ENCODE measurements at regions not wholly inside any gene's neighbourhood (a gene's known extent, or its start where the extent isn't known, plus 50 kb on each side); places are given as distances from the start of the nearest gene placed in this dataset.

- DNase-seq (ENCODE audit: low spot score in 2 of 2) (peak in 1 of 2 donors; percentile 20), ATAC-seq (ENCODE audit: low read depth) (peak; percentile 48)
- H3K9me3 Mint-ChIP-seq: no peaks in the 10 kb centered on the region
- no peaks in the 10 kb centered on the region for H3K36me3 Mint-ChIP-seq
- H3K4me3 Mint-ChIP-seq: peak overlapping the region; percentile 69
- H3K4me1 Mint-ChIP-seq: peaks cover 3% of the 10 kb centered on the region
- H3K27ac Mint-ChIP-seq: no peak overlapping the region
- peaks cover 10% of the 10 kb centered on the region for H3K27me3 Mint-ChIP-seq
These were observed 368.4 kb downstream of the MTX2 start for GRCh38 chr2:176637486-176638166.

GRCh38 chr2:176638167-176639015, 369.1 kb downstream of the MTX2 start:
- ATAC-seq (ENCODE audit: low read depth) (peak; percentile 82), DNase-seq (ENCODE audit: low spot score in 2 of 2) (peak; percentile 48 to 56)
- Mint-ChIP-seq H3K9me3 (no peaks in the 10 kb centered on the region), H3K4me3 (peak overlapping the region; percentile 69), H3K27ac (no peak overlapping the region), H3K4me1 (peaks cover 3% of the 10 kb centered on the region), H3K27me3 (peaks cover 10% of the 10 kb centered on the region), H3K36me3 (no peaks in the 10 kb centered on the region)

GRCh38 chr2:176639016-176639343, 369.7 kb downstream of the MTX2 start:
- Mint-ChIP-seq H3K4me3 (no peak overlapping the region), H3K36me3 (no peaks in the 10 kb centered on the region), H3K4me1 (peaks cover 3% of the 10 kb centered on the region), H3K27me3 (peaks cover 10% of the 10 kb centered on the region), H3K9me3 (no peaks in the 10 kb centered on the region), H3K27ac (no peak overlapping the region)
- ATAC-seq (ENCODE audit: low read depth) (no peak), DNase-seq (ENCODE audit: low spot score in 2 of 2) (no peak)

- Mint-ChIP-seq H3K4me3 (no peak overlapping the region), H3K36me3 (no peaks in the 10 kb centered on the region), H3K9me3 (no peaks in the 10 kb centered on the region), H3K27ac (no peak overlapping the region), H3K27me3 (peaks cover 12% of the 10 kb centered on the region), H3K4me1 (peaks cover 3% of the 10 kb centered on the region)
- ATAC-seq (ENCODE audit: low read depth) (no peak), DNase-seq (ENCODE audit: low spot score in 2 of 2) (no peak)
These were observed 370.4 kb downstream of the MTX2 start for GRCh38 chr2:176639671-176640070.

GRCh38 chr2:176641436-176641835, 372.2 kb downstream of the MTX2 start:
- peaks cover 3% of the 10 kb centered on the region for H3K4me1 Mint-ChIP-seq
- H3K9me3 Mint-ChIP-seq: no peaks in the 10 kb centered on the region
- no peak overlapping the region for H3K4me3 Mint-ChIP-seq
- H3K27ac Mint-ChIP-seq: no peak overlapping the region
- peaks cover 15% of the 10 kb centered on the region for H3K27me3 Mint-ChIP-seq
- no peaks in the 10 kb centered on the region for H3K36me3 Mint-ChIP-seq
- ATAC-seq (ENCODE audit: low read depth): no peak
- no peak for DNase-seq (ENCODE audit: low spot score in 2 of 2)

- ATAC-seq (ENCODE audit: low read depth): no peak
- H3K27ac Mint-ChIP-seq: no peak overlapping the region
- H3K4me1 Mint-ChIP-seq: peaks cover 2% of the 10 kb centered on the region
- peaks cover 14% of the 10 kb centered on the region for H3K27me3 Mint-ChIP-seq
- H3K36me3 Mint-ChIP-seq: no peaks in the 10 kb centered on the region
- DNase-seq (ENCODE audit: low spot score in 2 of 2): no peak
- no peaks in the 10 kb centered on the region for H3K9me3 Mint-ChIP-seq
- H3K4me3 Mint-ChIP-seq: no peak overlapping the region
These were observed 372.8 kb downstream of the MTX2 start for GRCh38 chr2:176642074-176642473.

- Mint-ChIP-seq H3K27me3 (peaks cover 12% of the 10 kb centered on the region), H3K9me3 (no peaks in the 10 kb centered on the region), H3K4me3 (no peak overlapping the region), H3K27ac (no peak overlapping the region), H3K4me1 (no peaks in the 10 kb centered on the region), H3K36me3 (no peaks in the 10 kb centered on the region)
- DNase-seq (ENCODE audit: low spot score in 2 of 2) (no peak), ATAC-seq (ENCODE audit: low read depth) (no peak)
These were observed 374.4 kb downstream of the MTX2 start for GRCh38 chr2:176643646-176644045.

GRCh38 chr2:176645494-176645893, 376.3 kb downstream of the MTX2 start:
- Mint-ChIP-seq H3K36me3 (no peaks in the 10 kb centered on the region), H3K4me3 (no peak overlapping the region), H3K27ac (no peak overlapping the region), H3K27me3 (peaks cover 9% of the 10 kb centered on the region), H3K4me1 (no peaks in the 10 kb centered on the region), H3K9me3 (no peaks in the 10 kb centered on the region)
- DNase-seq (ENCODE audit: low spot score in 2 of 2) (no peak), ATAC-seq (ENCODE audit: low read depth) (no peak)

GRCh38 chr2:176646033-176646615, 376.9 kb downstream of the MTX2 start:
- DNase-seq (ENCODE audit: low spot score in 2 of 2) (no peak), ATAC-seq (ENCODE audit: low read depth) (no peak)
- no peaks in the 10 kb centered on the region for H3K36me3 Mint-ChIP-seq
- no peak overlapping the region for H3K27ac Mint-ChIP-seq
- no peaks in the 10 kb centered on the region for H3K4me1 Mint-ChIP-seq
- peaks cover 11% of the 10 kb centered on the region for H3K27me3 Mint-ChIP-seq
- H3K9me3 Mint-ChIP-seq: no peaks in the 10 kb centered on the region
- no peak overlapping the region for H3K4me3 Mint-ChIP-seq

- Mint-ChIP-seq H3K27ac (no peak overlapping the region), H3K27me3 (peaks cover 13% of the 10 kb centered on the region), H3K4me1 (no peaks in the 10 kb centered on the region), H3K4me3 (no peak overlapping the region), H3K36me3 (no peaks in the 10 kb centered on the region), H3K9me3 (no peaks in the 10 kb centered on the region)
- DNase-seq (ENCODE audit: low spot score in 2 of 2) (no peak), ATAC-seq (ENCODE audit: low read depth) (no peak)
These were observed 378.3 kb downstream of the MTX2 start for GRCh38 chr2:176647325-176648165.

- no peak overlapping the region for H3K27ac Mint-ChIP-seq
- no peak overlapping the region for H3K4me3 Mint-ChIP-seq
- no peaks in the 10 kb centered on the region for H3K4me1 Mint-ChIP-seq
- H3K36me3 Mint-ChIP-seq: no peaks in the 10 kb centered on the region
- ATAC-seq (ENCODE audit: low read depth) (no peak), DNase-seq (ENCODE audit: low spot score in 2 of 2) (no peak)
- no peaks in the 10 kb centered on the region for H3K9me3 Mint-ChIP-seq
- peaks cover 13% of the 10 kb centered on the region for H3K27me3 Mint-ChIP-seq
These were observed 379.6 kb downstream of the MTX2 start for GRCh38 chr2:176648700-176649297.

- ATAC-seq (ENCODE audit: low read depth) (no peak), DNase-seq (ENCODE audit: low spot score in 2 of 2) (no peak)
- peaks cover 2% of the 10 kb centered on the region for H3K4me1 Mint-ChIP-seq
- no peak overlapping the region for H3K4me3 Mint-ChIP-seq
- peaks cover 8% of the 10 kb centered on the region for H3K27me3 Mint-ChIP-seq
- no peaks in the 10 kb centered on the region for H3K9me3 Mint-ChIP-seq
- H3K27ac Mint-ChIP-seq: no peak overlapping the region
- H3K36me3 Mint-ChIP-seq: no peaks in the 10 kb centered on the region
These were observed 381.0 kb downstream of the MTX2 start for GRCh38 chr2:176650104-176650837.

Data from memory B cell (primary cell).